H9 (cell line): ENCODE measurements at regions not wholly inside any gene's neighbourhood (a gene's known extent, or its start where the extent isn't known, plus 50 kb on each side); places are given as distances from the start of the nearest gene placed in this dataset.
"Not testable (repeated sequence)": the region's sequence is repeated elsewhere in the genome, so short reads cannot be mapped to it uniquely, and the experiment has no call there.

ENCODE experiments used
- DNase-seq: peaks from one replicate; pipeline ENCODE4 v3.0.0-alpha.2; 2017
- H2AFZ ChIP-seq: one replicate; pipeline ENCODE4 v1.6.1; 2013; ENCODE audit warnings: mild to moderate bottlenecking, low read length, control low read depth, moderate library complexity
- H2AK5ac ChIP-seq: 2 replicates; pipeline ENCODE4 v1.6.1; 2013; ENCODE audit warnings: low read length, control low read depth, mixed read lengths; ENCODE audit not compliant: insufficient read length
- H2BK120ac ChIP-seq: one replicate; pipeline ENCODE4 v1.6.1; 2013; ENCODE audit warnings: low read depth, mild to moderate bottlenecking, low read length, control low read depth, inconsistent platforms; ENCODE audit not compliant: poor library complexity, severe bottlenecking
- H2BK12ac ChIP-seq: 2 replicates; pipeline ENCODE4 v1.6.1; 2013; ENCODE audit warnings: low read length, control low read depth, mixed read lengths, low read depth; ENCODE audit not compliant: insufficient read length
- H2BK15ac ChIP-seq: 2 replicates; pipeline ENCODE4 v1.6.1; 2013; ENCODE audit warnings: low read depth, low read length, control low read depth
- H2BK20ac ChIP-seq: one replicate; pipeline ENCODE4 v1.6.1; 2013; ENCODE audit warnings: low read depth, mild to moderate bottlenecking, low read length, control low read depth, inconsistent platforms; ENCODE audit not compliant: poor library complexity, severe bottlenecking
- H2BK5ac ChIP-seq: 2 replicates; pipeline ENCODE4 v1.6.1; 2013; ENCODE audit warnings: low read length, control low read depth, mixed read lengths; ENCODE audit not compliant: insufficient read length
- H3K14ac ChIP-seq: 2 replicates; pipeline ENCODE4 v1.6.1; 2013; ENCODE audit warnings: low read length, control low read depth; ENCODE audit not compliant: insufficient read depth
- H3K18ac ChIP-seq: 2 replicates; pipeline ENCODE4 v1.6.1; 2013; ENCODE audit warnings: low read depth, mild to moderate bottlenecking, mixed read lengths, low read length, control low read depth; ENCODE audit not compliant: insufficient read length
- H3K23ac ChIP-seq: 2 replicates; pipeline ENCODE4 v1.6.1; 2013; ENCODE audit warnings: low read length, control low read depth, mixed read lengths, low read depth; ENCODE audit not compliant: insufficient read length
- H3K23me2 ChIP-seq: 2 replicates; pipeline ENCODE4 v1.6.1; 2013; ENCODE audit warnings: low read depth, mild to moderate bottlenecking, mixed read lengths, low read length, control low read depth; ENCODE audit not compliant: insufficient read length, poor library complexity, severe bottlenecking
- H3K27ac ChIP-seq: 2 replicates; pipeline ENCODE4 v1.5.1; 2013; ENCODE audit warnings: low read length, control low read depth, mixed read lengths, low read depth; ENCODE audit not compliant: insufficient read length
- H3K27me3 ChIP-seq: 2 replicates; pipeline ENCODE4 v1.6.1; 2013; ENCODE audit warnings: low read length, control low read depth, inconsistent platforms; ENCODE audit not compliant: insufficient read depth
- H3K4ac ChIP-seq: 2 replicates; pipeline ENCODE4 v1.6.1; 2013; ENCODE audit warnings: low read depth, mild to moderate bottlenecking, control low read depth, inconsistent platforms, low read length, moderate library complexity
- H3K4me1 ChIP-seq: 2 replicates; pipeline ENCODE4 v1.6.1; 2013; ENCODE audit warnings: low read length, control low read depth, inconsistent platforms; ENCODE audit not compliant: insufficient read depth
- H3K4me2 ChIP-seq: 2 replicates; pipeline ENCODE4 v1.6.1; 2013; ENCODE audit warnings: low read length, control low read depth, mixed read lengths; ENCODE audit not compliant: insufficient read length, insufficient read depth
- H3K56ac ChIP-seq: 2 replicates; pipeline ENCODE4 v1.6.1; 2013; ENCODE audit warnings: low read depth, mild to moderate bottlenecking, mixed read lengths, low read length, control low read depth; ENCODE audit not compliant: insufficient read length
- H3K79me1 ChIP-seq: 2 replicates; pipeline ENCODE4 v1.6.1; 2013; ENCODE audit warnings: low read depth, mild to moderate bottlenecking, moderate library complexity, low read length, control low read depth, inconsistent platforms; ENCODE audit not compliant: insufficient read depth, poor library complexity, severe bottlenecking
- H3K79me2 ChIP-seq: 2 replicates; pipeline ENCODE4 v1.6.1; 2013; ENCODE audit warnings: low read length, control low read depth, inconsistent platforms; ENCODE audit not compliant: insufficient read depth
- H3K9ac ChIP-seq: 2 replicates; pipeline ENCODE4 v1.6.1; 2013; ENCODE audit warnings: low read length, control low read depth, mixed read lengths; ENCODE audit not compliant: insufficient read length; ENCODE audit errors: extremely low read depth
- H3K9me3 ChIP-seq: one replicate; pipeline ENCODE4 v1.6.1; 2013; ENCODE audit warnings: low read depth, low read length, inconsistent platforms; ENCODE audit not compliant: control insufficient read depth
- H3T11ph ChIP-seq: one replicate; pipeline ENCODE4 v1.6.1; 2013; ENCODE audit warnings: mild to moderate bottlenecking, low read length, control low read depth, inconsistent platforms
- H4K20me1 ChIP-seq: one replicate; pipeline ENCODE4 v1.6.1; 2013; ENCODE audit not compliant: control insufficient read depth, insufficient read length, insufficient read depth
- H4K5ac ChIP-seq: 2 replicates; pipeline ENCODE4 v1.6.1; 2013; ENCODE audit warnings: low read depth, mild to moderate bottlenecking, mixed read lengths, low read length, control low read depth; ENCODE audit not compliant: insufficient read length
- H4K8ac ChIP-seq: replicated peaks from 2 replicates; pipeline ENCODE4 v1.6.1; 2013; ENCODE audit warnings: low read length, control low read depth, mixed read lengths, low read depth; ENCODE audit not compliant: insufficient read length
- H4K91ac ChIP-seq: 2 replicates; pipeline ENCODE4 v1.6.1; 2013; ENCODE audit warnings: low read depth, mild to moderate bottlenecking, moderate library complexity, mixed read lengths, low read length, control low read depth; ENCODE audit not compliant: insufficient read length
- H3K27ac Mint-ChIP-seq, 3 experiments: 2 replicates in 2 of 3; 3 replicates in 1 of 3; pipeline ENCODE4 v1.8.0; 2020 to 2021; ENCODE audit warnings: mixed read lengths in 3 of 3, mild to moderate bottlenecking in 1 of 3, moderate library complexity in 1 of 3
- H3K27me3 Mint-ChIP-seq: 2 replicates; pipeline ENCODE4 v1.8.0; 2021; ENCODE audit warnings: low read depth, mild to moderate bottlenecking, moderate library complexity, mixed read lengths
- H3K36me3 Mint-ChIP-seq, 3 experiments: 2 replicates in 2 of 3; 3 replicates in 1 of 3; pipeline ENCODE4 v1.8.0; 2020 to 2021; ENCODE audit warnings: low read depth in 3 of 3, mixed read lengths in 3 of 3; ENCODE audit not compliant: insufficient read depth in 1 of 3
- H3K4me1 Mint-ChIP-seq, 2 experiments: 2 replicates each; pipeline ENCODE4 v1.8.0; 2020; ENCODE audit warnings: mixed read lengths in 2 of 2
- H3K4me3 Mint-ChIP-seq, 2 experiments: 2 replicates in 1 of 2; 3 replicates in 1 of 2; pipeline ENCODE4 v1.8.0; 2020 to 2021; ENCODE audit warnings: mild to moderate bottlenecking in 2 of 2, mixed read lengths in 2 of 2, moderate library complexity in 1 of 2
- H3K9me3 Mint-ChIP-seq, 2 experiments: 2 replicates in 1 of 2; 3 replicates in 1 of 2; pipeline ENCODE4 v1.8.0; 2020; ENCODE audit warnings: mild to moderate bottlenecking in 2 of 2, mixed read lengths in 2 of 2, moderate library complexity in 1 of 2
- WGBS: extraction: QIAGEN DNeasy Blood & Tissue Kit; methylation state at CpG from one replicate; pipeline ENCODE4 v1.1.7; 2013; ENCODE audit warnings: missing lambda C conversion rate, low lambda C conversion rate, mixed read lengths; ENCODE audit not compliant: insufficient read length; ENCODE audit errors: extremely low coverage; 5-methylcytosine and 5-hydroxymethylcytosine counted together

GRCh38 chr12:8317675-8318074, 90.3 kb upstream of the FAM90A1 start:
- H3T11ph ChIP-seq, H2AK5ac ChIP-seq, H3K36me3 Mint-ChIP-seq, H3K14ac ChIP-seq, H3K27ac Mint-ChIP-seq, H3K23ac ChIP-seq, H3K56ac ChIP-seq, H3K27ac ChIP-seq, H3K27me3 Mint-ChIP-seq, H3K9ac ChIP-seq, H2BK12ac ChIP-seq, H2BK15ac ChIP-seq, H3K4me2 ChIP-seq, H2BK120ac ChIP-seq, H3K18ac ChIP-seq, H3K27me3 ChIP-seq, DNase-seq, H4K91ac ChIP-seq, H3K79me1 ChIP-seq, H2AFZ ChIP-seq, H3K4me3 Mint-ChIP-seq, H3K79me2 ChIP-seq, H3K4ac ChIP-seq, H3K4me1 ChIP-seq, H4K8ac ChIP-seq, H2BK20ac ChIP-seq, H4K20me1 ChIP-seq, H4K5ac ChIP-seq, H3K9me3 Mint-ChIP-seq, H3K23me2 ChIP-seq, H3K9me3 ChIP-seq, H2BK5ac ChIP-seq: not testable (repeated sequence)
- no CpG with 5 or more reads among the region's 5 CpGs for WGBS
- peaks cover 42% of the 10 kb centered on the region in 2 experiments for H3K4me1 Mint-ChIP-seq

- H3K27ac Mint-ChIP-seq = peak overlapping the region; percentile 46 to 93 (median 68); a peak in 4 of 7 replicates
- DNase-seq = peak; percentile 60
Observed at GRCh38 chr12:8320251-8320730, 92.9 kb upstream of the FAM90A1 start.

More at GRCh38 chr12:8320251-8320730, 92.9 kb upstream of the FAM90A1 start:
- not testable (repeated sequence) for H4K5ac ChIP-seq, H3K23ac ChIP-seq, H4K8ac ChIP-seq, H3K9me3 Mint-ChIP-seq, H3K4ac ChIP-seq, H2BK12ac ChIP-seq, H2AK5ac ChIP-seq, H2BK15ac ChIP-seq, H2AFZ ChIP-seq, H3K14ac ChIP-seq, H2BK20ac ChIP-seq, H3T11ph ChIP-seq, H4K91ac ChIP-seq, H2BK5ac ChIP-seq, H3K23me2 ChIP-seq, H3K56ac ChIP-seq, H2BK120ac ChIP-seq, H3K9me3 ChIP-seq, H3K4me2 ChIP-seq, H3K79me1 ChIP-seq, H3K27ac ChIP-seq, H3K4me1 ChIP-seq, H4K20me1 ChIP-seq, H3K9ac ChIP-seq, H3K36me3 Mint-ChIP-seq, H3K79me2 ChIP-seq, H3K27me3 ChIP-seq
- peak overlapping the region; percentile 17 to 51; a peak in 2 of 5 replicates for H3K4me3 Mint-ChIP-seq
- peak overlapping the region; percentile 51 for H3K18ac ChIP-seq
- peaks cover 11% of the 10 kb centered on the region for H3K27me3 Mint-ChIP-seq
- WGBS = no CpG with 5 or more reads among the region's 11 CpGs
- peaks cover 51 to 53% of the 10 kb centered on the region in 2 experiments for H3K4me1 Mint-ChIP-seq
